GM18517 (cell line): ENCODE measurements at regions not wholly inside any gene's neighbourhood (a gene's known extent, or its start where the extent isn't known, plus 50 kb on each side); places are given as distances from the start of the nearest gene placed in this dataset.
"Not testable (repeated sequence)": the region's sequence is repeated elsewhere in the genome, so short reads cannot be mapped to it uniquely, and the experiment has no call there.

Source experiments
- ATAC-seq: cut with Tn5 transposase; IDR thresholded peaks from one replicate; pipeline ENCODE4 v1.9.1; 2021; ENCODE audit warnings: mild to moderate bottlenecking, moderate library complexity; ENCODE audit not compliant: unreplicated experiment

- no peak for ATAC-seq
These were observed 1233.2 kb downstream of the OLFM4 start for GRCh38 chr13:54261856-54262255.

GRCh38 chr13:54263868-54264267, 1235.3 kb downstream of the OLFM4 start:
- no peak for ATAC-seq

GRCh38 chr13:54267253-54267668, 1238.6 kb downstream of the OLFM4 start:
- not testable (repeated sequence) for ATAC-seq

- ATAC-seq: not testable (repeated sequence)
These were observed 1239.5 kb downstream of the OLFM4 start for GRCh38 chr13:54268013-54268695.

- ATAC-seq: no peak
These were observed 1258.6 kb downstream of the OLFM4 start for GRCh38 chr13:54287062-54287764.

- ATAC-seq: no peak
These were observed 1272.5 kb downstream of the OLFM4 start for GRCh38 chr13:54301085-54301484.

- ATAC-seq: no peak
These were observed 1276.8 kb downstream of the OLFM4 start for GRCh38 chr13:54305377-54305776.

GRCh38 chr13:54312885-54313284, 1284.3 kb downstream of the OLFM4 start:
- no peak for ATAC-seq

GRCh38 chr13:54317722-54318121, 1289.1 kb downstream of the OLFM4 start:
- no peak for ATAC-seq

GRCh38 chr13:54337540-54337939, 1308.9 kb downstream of the OLFM4 start:
- ATAC-seq: no peak

GRCh38 chr13:54347531-54347930, 1318.9 kb downstream of the OLFM4 start:
- ATAC-seq: no peak

GRCh38 chr13:54356209-54356608, 1327.6 kb downstream of the OLFM4 start:
- no peak for ATAC-seq

- no peak for ATAC-seq
These were observed 1328.2 kb downstream of the OLFM4 start for GRCh38 chr13:54356849-54357248.

GRCh38 chr13:54357284-54357933, 1328.8 kb downstream of the OLFM4 start:
- no peak for ATAC-seq

GRCh38 chr13:54361460-54361859, 1332.8 kb downstream of the OLFM4 start:
- ATAC-seq: no peak

GRCh38 chr13:54366728-54367127, 1338.1 kb downstream of the OLFM4 start:
- ATAC-seq: no peak

- no peak for ATAC-seq
These were observed 1339.1 kb downstream of the OLFM4 start for GRCh38 chr13:54367639-54368271.

GRCh38 chr13:54368387-54368786, 1339.8 kb downstream of the OLFM4 start:
- ATAC-seq: no peak

- no peak for ATAC-seq
These were observed 1344.6 kb downstream of the OLFM4 start for GRCh38 chr13:54373211-54373610.

GRCh38 chr13:54379461-54379860, 1350.8 kb downstream of the OLFM4 start:
- ATAC-seq: no peak

- ATAC-seq: no peak
These were observed 1355.0 kb downstream of the OLFM4 start for GRCh38 chr13:54383604-54384003.
